Brain microvascular endothelial cell (primary cell): ENCODE measurements at regions not wholly inside any gene's neighbourhood (a gene's known extent, or its start where the extent isn't known, plus 50 kb on each side); places are given as distances from the start of the nearest gene placed in this dataset.

Experiments
- DNase-seq: peaks from one replicate; pipeline ENCODE4 v3.0.0-alpha.2; 2020
- H3K27ac ChIP-seq: fragments of 250-450 bp; sonication (Bioruptor Pico); 2 replicates; pipeline ENCODE4 v1.5.1; 2020; ENCODE audit warnings: mild to moderate bottlenecking, moderate library complexity
- H3K27me3 ChIP-seq: fragments of 250-450 bp; sonication (Bioruptor Pico); replicated peaks from 2 replicates; pipeline ENCODE4 v1.5.1; 2020; ENCODE audit warnings: mild to moderate bottlenecking
- H3K36me3 ChIP-seq: fragments of 250-450 bp; sonication (Bioruptor Pico); replicated peaks from 2 replicates; pipeline ENCODE4 v1.5.1; 2020; ENCODE audit warnings: mild to moderate bottlenecking
- H3K4me3 ChIP-seq: 2 replicates; pipeline ENCODE4 v1.5.1; 2011; ENCODE audit warnings: low read depth, mild to moderate bottlenecking, control low read depth, low read length, moderate library complexity
- CTCF ChIP-seq: IDR thresholded peaks from 2 replicates; pipeline ENCODE4 v1.5.1; 2011; ENCODE audit warnings: low read depth, mild to moderate bottlenecking, moderate library complexity, low read length, control low read depth, inconsistent platforms; ENCODE audit errors: missing control alignments
- in situ Hi-C: cut with HindIII; loops from 2 replicates; pipeline ENCODE4 v1.10.0; 2017; ENCODE audit warnings: low sequenced_read_pairs, low pct_ligation_motif_present

- no peak for TF ChIP-seq CTCF
- H3K27me3 ChIP-seq: no peaks in the 10 kb centered on the region
- in situ Hi-C loops: no loop called here
- no peaks in the 10 kb centered on the region for H3K36me3 ChIP-seq
- no peak overlapping the region for H3K27ac ChIP-seq
- H3K4me3 ChIP-seq: no peak overlapping the region
- DNase-seq: peak; percentile 15
Observed at GRCh38 chr14:38839694-38840365, 263.2 kb downstream of the SEC23A start.

- DNase-seq: no peak
- H3K27ac ChIP-seq: no peak overlapping the region
- no peaks in the 10 kb centered on the region for H3K36me3 ChIP-seq
Observed at GRCh38 chr14:38838979-38839323, 264.1 kb downstream of the SEC23A start.

GRCh38 chr14:38838049-38838978 lies 264.7 kb downstream of the SEC23A start:
- in situ Hi-C loops: no loop called here
- Histone ChIP-seq H3K36me3 (no peaks in the 10 kb centered on the region), H3K27me3 (no peaks in the 10 kb centered on the region), H3K4me3 (no peak overlapping the region), H3K27ac (no peak overlapping the region)
- no peak for DNase-seq
- TF ChIP-seq CTCF: no peak

More at GRCh38 chr14:38838979-38839323, 264.1 kb downstream of the SEC23A start:
- in situ Hi-C loops: no loop called here
- H3K27me3 ChIP-seq: no peaks in the 10 kb centered on the region
- no peak for TF ChIP-seq CTCF
- no peak overlapping the region for H3K4me3 ChIP-seq

GRCh38 chr14:38837343-38838048 lies 265.5 kb downstream of the SEC23A start:
- no peak for DNase-seq
- TF ChIP-seq CTCF: no peak
- Histone ChIP-seq H3K27me3 (no peaks in the 10 kb centered on the region), H3K27ac (no peak overlapping the region), H3K4me3 (no peak overlapping the region), H3K36me3 (no peaks in the 10 kb centered on the region)
- in situ Hi-C loops: no loop called here

- no peak for TF ChIP-seq CTCF
- DNase-seq: no peak
- H3K27ac ChIP-seq: no peak overlapping the region
- in situ Hi-C loops: no loop called here
- no peaks in the 10 kb centered on the region for H3K27me3 ChIP-seq
- H3K4me3 ChIP-seq: no peak overlapping the region
- no peaks in the 10 kb centered on the region for H3K36me3 ChIP-seq
Observed at GRCh38 chr14:38836539-38836938, 266.5 kb downstream of the SEC23A start.
